ENCODE measurements at regions not wholly inside any gene's neighbourhood (a gene's known extent, or its start where the extent isn't known, plus 50 kb on each side); places are given as distances from the start of the nearest gene placed in this dataset.

DNA sequence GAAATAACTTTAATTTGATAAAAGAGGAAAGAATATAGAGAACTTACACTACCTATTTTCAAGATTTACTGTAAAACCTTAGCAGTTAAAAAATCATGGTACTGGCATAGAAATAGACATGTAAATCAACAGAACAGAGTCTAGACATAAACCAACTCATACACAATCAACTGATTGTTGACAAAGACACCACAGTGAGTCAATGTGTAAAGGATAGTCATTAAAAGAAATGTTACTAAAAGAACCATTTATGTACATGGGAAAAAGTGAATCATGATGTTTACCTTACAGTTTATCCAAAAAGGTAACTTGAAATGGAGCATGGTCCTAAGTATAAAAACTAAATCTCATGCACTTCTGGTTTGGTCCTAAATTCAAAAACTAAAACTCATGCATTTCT lies 847.4 kb downstream of the IGSF11 start:
- TF ChIP-seq, protein P1, sequence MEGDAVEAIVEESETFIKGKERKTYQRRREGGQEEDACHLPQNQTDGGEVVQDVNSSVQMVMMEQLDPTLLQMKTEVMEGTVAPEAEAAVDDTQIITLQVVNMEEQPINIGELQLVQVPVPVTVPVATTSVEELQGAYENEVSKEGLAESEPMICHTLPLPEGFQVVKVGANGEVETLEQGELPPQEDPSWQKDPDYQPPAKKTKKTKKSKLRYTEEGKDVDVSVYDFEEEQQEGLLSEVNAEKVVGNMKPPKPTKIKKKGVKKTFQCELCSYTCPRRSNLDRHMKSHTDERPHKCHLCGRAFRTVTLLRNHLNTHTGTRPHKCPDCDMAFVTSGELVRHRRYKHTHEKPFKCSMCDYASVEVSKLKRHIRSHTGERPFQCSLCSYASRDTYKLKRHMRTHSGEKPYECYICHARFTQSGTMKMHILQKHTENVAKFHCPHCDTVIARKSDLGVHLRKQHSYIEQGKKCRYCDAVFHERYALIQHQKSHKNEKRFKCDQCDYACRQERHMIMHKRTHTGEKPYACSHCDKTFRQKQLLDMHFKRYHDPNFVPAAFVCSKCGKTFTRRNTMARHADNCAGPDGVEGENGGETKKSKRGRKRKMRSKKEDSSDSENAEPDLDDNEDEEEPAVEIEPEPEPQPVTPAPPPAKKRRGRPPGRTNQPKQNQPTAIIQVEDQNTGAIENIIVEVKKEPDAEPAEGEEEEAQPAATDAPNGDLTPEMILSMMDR (IDR thresholded peaks at IDR 0.05), result no peak
- no peak for TF ChIP-seq POLR2A (IDR thresholded peaks at IDR 0.05)

All from right lobe of liver (tissue), 4 donors.